GM18907 (cell line): ENCODE measurements at regions not wholly inside any gene's neighbourhood (a gene's known extent, or its start where the extent isn't known, plus 50 kb on each side); places are given as distances from the start of the nearest gene placed in this dataset.
"Not testable (repeated sequence)": the region's sequence is repeated elsewhere in the genome, so short reads cannot be mapped to it uniquely, and the experiment has no call there.

Source experiments
- ATAC-seq: cut with Tn5 transposase; IDR thresholded peaks from one replicate; pipeline ENCODE4 v1.9.1; 2021; ENCODE audit warnings: mild to moderate bottlenecking, moderate library complexity; ENCODE audit not compliant: unreplicated experiment

DNA sequence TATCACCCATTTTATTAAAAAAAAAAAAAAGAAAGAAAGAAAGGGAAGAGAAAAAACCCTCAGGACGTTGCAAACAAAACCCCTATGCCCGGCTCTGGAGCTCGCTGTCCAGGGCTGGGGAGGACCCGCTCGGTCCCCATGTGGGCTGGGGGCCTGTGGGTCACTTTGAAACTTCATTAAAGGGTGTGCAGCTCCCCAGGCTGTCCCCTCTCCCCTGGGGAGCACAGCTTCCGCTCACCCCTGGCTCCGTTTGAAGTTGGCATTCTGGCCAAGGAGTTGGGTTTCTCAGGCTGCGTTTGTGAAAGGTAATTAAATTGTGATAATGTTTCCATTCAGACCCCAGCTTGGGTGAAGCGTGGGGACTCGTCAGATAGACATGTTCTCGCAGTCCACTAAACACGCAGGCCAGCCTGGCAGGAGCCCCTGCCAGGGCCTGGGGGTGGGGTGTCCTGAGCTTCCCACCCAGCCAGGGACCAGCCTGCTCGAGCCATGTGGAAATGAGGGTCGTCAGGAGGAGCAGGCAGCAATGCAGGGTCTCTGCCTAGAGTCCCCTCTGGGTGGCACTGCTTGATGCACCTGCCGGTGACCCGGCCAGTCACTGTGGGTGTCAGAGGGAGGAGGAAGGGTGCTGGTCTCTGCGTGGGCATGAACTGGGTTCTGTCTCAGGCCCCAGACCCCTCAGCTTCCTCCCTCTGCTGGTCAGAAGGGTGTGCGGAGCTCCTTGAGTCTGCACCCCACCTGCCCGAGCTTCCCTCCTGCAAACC is 166.2 kb downstream of the INHBB start:
- no peak for ATAC-seq

DNA sequence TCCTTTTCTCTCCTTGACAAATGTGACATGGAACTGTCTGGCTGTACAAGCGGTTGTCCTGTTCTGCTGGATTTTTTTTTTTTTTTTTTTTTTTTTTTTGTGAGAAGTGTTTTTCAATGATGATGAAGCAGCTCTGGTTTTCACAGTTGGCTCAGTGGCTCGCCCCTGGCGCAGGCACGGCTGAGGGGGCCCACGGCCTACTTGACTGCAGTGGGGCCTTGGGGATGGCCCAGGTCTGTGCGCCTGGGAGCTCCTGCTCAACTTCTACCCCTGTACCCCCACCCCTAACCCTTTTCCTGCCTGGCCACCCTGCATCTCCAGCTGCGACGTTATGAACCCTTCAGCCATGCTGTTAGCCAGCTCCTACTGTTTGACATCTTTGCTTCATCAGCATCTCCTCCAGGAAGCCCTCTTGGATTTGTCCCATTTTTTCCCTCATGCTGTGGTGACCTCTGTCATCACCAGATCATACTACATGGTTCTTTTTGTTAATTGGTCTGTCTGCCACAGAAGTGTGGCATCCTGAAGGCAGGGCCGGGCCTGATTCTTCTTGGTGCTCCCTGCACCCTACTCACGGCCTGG is 167.9 kb downstream of the INHBB start:
- no peak for ATAC-seq

DNA sequence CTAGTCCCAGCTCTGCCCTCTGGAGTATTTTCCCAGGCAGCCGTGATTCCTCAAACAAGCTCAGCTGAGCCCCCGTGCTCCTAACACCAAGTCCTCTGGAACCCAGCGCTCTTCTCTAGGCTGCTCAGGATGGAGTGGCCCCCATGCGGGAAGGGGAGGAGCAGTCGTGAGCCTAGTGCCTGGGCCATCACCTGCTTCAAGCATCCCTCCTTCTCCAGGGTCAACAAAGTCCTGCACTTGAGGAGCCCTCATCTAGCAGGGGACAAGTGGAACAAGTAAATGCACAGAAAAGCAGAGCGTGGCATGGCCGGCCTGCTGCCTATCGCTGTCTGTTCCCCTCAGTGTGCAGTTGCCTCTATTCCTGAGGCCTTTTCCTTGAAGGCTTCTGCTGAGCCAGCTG is 168.6 kb downstream of the INHBB start:
- ATAC-seq: no peak

DNA sequence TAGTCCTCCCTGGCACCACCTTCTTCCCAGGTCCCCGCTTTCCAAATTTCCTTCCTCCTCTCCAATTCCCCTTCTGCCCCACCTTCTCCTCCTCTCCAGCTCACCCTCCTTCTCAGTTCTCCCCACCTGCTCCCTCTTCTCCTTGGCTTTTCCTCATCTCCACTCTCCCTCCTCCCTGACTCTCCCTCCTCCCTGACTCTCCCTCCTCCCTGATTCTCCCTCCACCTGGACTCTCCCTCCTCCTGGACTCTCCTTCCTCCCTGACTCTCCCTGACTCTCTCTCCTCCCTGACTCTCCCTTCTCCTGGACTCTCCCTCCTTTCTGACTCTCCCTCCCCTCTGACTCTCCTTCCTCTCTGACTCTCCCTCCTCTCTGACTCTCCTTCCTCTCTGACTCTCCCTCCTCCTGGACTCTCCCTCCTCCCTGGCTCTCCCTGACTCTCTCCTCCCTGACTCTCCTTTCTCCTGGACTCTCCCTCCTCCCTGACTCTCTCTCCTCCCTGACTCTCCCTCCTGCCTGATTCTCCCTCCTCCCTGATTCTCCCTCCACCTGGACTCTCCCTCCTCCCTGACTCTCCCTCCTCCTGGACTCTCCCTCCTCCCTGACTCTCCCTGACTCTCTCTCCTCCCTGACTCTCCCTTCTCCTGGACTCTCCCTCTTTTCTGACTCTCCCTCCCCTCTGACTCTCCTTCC is 169.3 kb downstream of the INHBB start:
- ATAC-seq: not testable (repeated sequence)

DNA sequence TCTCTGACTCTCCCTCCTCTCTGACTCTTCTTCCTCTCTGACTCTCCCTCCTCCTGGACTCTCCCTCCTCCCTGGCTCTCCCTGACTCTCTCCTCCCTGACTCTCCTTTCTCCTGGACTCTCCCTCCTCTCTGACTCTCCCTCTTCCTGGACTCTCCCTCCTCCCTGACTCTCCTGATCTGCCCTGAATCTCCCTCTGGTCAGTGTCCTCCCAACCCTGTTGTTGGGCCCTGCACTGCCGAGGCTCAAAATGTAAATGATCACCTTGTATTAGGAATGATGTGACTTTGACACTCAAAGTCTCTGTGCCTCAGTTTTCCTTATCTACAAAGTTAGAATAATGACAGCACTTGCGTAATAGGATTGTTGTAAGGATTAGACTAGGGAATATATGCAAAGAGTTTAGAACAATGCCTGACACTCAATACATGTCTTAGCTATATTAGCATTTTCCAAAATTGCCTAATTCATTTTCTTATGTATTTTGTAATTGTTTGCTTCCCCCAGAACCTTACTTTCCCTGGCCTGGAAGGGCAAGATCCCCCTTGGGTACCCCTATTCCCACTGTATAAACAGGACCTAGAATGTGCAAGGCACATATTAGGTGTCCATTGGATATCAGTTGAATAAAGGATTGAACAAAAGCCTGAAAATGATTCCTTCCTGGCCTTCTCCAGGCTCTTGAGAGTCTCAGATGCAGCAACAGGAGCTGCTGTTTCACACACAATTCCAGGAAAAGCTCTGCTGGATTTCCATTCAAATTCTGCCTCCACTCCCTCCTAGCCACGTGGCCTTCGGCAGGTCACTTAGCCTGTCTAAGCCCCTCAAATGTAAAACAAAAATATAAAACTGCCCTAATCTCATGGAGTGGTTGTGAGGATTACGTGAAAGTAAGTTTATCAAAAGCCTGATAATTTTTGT is 170.1 kb downstream of the INHBB start:
- no peak for ATAC-seq

DNA sequence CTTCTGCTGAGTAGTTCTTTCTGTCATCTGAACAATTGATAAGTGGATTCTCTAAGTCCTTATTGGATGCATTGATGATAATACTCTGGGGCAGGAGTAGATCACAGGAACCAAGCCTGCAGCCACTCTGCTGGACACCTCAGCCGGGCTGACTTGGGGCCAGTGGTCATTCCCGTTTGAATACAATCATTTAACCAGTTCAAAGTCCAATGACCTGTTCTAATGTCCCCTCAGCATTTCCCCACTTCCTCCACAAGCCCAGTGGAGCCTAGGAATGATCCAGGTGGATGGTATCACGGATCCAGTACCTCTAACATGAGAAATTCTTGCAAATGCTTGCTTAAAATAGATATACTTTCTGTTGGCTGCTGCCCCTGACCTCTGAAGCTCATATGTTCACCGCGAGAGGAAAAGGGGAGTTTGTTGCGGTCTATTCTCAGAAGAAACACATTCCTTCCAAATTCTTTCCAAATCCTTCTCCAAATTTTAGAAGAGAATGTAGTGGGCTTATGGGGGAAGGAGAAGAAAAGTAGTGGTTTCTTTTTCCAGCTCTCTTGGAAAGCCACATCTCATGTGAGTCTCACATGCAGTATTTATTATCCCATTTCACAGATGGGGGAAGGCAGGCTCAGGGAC is 170.9 kb downstream of the INHBB start:
- no peak for ATAC-seq

DNA sequence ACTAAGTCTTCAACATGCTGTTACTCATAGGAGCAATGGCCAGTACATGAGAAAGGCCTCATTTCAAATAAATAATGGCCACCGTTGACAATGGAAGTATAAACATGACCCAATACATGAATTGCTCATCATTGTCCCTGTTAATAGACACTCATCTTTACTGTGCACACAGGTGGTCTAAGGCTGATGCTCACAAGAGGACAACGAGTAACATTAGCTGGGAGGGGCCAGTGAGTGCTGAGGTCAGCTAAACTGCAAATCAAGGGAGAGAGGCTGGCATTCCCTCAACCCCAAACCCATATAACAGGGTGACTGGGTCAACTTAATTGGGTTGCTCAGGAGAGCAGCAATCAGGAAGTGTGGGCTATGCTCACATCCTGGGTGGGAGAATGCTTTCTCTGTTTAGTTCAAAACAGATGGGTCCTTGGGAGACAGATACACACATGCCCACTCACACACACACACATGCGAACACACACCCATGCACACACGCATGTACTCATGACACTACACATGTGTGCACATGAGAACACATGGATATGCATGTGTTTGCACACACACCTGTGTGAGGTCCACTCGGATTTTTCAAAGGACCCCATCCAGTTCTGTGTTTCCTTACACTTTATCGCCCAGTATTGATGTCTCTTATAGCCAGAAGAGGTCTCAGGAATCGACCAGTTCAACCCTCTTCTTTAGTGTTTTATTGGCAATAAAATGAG is 172.0 kb downstream of the INHBB start:
- ATAC-seq: no peak

DNA sequence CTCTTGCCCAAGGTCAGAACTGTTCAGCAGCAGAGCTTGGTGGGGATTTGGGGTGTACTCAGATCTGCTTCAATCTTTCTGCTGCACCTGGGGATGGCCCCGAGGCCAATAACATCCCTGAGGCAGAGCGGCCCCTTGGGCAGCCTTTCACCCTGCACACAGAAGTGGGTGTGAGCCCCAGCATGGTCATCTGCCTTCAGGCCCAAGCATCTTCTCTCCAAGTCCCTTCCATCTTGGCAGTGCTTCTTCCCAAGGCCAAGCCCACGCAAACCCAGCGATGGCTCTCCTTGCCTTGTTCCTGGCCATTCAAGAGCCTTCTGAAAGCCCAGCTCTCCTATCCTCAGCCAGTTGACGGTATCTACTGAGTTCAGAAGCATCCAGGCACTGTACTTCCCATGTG is 172.9 kb downstream of the INHBB start:
- ATAC-seq: no peak

DNA sequence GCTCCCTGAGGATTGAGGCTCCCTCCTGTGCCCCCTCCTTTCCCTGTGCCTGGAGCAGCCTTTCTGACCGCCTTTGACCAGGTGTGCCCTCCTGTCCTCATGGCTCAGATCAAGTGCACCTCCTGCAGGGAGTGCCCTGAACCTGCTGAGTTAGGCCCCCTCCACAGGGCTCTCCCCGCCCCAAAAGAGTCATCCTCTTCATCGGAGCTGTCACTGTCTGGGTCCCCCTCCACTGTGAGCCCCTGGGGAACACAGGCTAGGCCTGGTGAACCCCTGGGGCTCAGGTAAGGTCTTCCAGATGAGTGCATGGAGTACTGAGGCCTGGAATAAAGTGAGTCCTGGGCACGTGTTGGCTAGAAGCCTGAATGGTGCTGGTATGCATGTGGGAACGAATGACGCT is 173.5 kb downstream of the INHBB start:
- ATAC-seq: no peak

DNA sequence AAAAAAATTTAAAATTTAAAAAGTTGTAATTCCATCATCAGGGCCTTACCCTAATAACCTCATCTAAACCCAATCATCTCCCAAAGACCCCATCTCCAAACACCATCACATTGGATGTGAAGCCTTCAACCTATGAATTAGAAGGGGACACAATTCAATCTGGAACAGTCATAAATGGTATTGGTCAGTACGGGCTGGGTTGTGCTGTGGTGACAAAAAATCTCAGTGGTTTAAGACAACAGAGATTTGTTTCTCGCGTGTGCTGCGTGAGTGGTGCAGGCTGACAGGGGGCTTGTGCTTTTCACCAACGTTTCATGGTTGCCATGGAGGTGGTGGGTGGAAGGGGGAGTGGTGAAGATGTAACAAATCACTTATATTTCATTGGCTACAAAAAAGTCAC is 174.5 kb downstream of the INHBB start:
- ATAC-seq: no peak

DNA sequence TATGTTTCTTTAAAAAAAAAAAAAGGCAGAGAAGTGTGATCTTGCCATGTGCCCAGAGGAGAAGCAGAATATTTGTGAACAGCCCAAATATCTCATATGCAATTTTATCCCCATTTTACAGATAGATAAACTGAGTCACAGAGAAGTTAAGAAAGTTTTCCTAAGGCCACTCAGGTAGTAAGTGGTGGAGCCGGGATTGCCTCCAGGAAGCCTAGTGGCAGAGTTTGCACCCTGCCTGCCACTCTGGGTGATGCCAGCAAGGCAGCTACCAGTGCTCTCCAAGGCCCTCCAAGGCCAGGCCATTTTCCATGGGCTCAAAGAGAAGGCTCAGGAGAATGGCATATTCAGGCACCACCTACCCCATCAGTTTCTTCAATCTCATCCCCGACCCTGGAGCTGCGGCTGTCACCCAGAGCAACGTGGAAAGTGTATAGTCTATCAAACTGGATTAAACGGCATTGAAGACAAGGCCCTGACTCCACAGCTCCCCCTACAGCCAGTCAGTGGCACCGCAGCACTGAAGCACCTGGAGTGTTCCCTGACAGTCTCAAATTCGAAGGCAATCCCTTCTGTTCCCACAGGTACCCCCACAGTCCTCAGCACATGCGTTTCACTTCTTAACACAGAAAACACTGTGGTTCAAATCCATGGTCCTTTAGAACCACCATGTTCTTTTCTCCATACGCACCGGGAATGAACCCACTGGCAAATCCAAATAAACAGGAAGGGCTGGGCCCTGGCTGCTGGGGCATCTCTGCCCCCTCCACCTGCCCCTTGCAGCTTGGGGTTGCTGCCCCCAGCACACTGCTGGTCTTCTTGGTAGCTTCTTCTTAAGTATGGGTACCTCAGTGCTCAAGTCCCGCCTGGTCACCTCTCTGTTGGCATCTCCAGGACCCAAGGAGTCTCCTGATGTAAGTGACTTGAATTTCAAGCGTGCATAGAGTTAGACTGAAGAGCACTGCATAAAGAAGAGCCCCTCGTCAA is 175.3 kb downstream of the INHBB start:
- ATAC-seq: no peak

DNA sequence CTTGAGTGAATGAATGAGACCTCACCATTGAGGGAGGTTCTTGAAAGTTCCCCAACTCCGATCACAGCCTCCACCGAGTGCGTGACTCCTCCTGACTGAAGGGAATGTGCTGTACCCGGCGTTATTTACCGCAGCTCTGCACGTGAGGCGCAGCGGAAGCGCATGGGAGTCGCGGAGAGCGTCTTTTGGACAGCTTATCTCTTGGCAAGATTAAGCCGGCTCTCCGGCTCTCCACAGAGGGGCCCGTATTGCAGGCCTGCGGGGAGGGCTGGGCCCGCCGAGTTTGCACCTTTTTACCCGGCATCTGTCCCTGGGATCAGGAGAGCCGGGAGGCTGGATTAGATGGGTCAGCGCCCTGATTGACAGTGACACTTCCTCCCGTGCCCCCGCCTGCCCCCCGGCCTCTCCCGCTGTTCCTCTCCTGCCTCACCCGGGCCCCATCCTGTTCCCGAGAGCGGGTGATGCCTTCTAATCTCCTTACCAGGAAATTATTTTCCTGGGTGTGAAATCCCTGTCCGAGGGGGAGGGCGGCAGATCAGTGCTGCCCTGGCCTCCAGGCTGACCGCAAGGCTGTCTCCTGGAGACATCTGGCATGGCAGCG is 176.3 kb downstream of the INHBB start:
- ATAC-seq: no peak

DNA sequence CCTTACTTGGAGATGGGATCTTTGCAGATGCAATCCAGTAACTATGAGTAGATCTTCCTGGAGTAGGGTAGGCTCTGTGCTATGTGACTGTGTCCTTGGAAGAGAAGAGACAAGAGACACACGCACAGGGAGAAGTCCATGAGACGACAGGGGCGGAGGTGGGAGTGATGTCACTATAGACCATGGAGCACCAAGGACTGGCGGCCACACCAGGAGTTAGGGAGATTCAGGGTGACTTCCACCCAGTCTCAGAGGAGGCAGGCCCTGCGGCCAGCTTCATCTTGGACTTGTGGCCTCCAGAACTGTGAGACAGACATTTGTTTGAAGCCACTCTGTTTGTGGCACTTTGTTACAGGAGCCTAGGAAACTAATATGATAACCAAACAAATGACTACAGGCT is 177.8 kb downstream of the INHBB start:
- ATAC-seq: no peak

DNA sequence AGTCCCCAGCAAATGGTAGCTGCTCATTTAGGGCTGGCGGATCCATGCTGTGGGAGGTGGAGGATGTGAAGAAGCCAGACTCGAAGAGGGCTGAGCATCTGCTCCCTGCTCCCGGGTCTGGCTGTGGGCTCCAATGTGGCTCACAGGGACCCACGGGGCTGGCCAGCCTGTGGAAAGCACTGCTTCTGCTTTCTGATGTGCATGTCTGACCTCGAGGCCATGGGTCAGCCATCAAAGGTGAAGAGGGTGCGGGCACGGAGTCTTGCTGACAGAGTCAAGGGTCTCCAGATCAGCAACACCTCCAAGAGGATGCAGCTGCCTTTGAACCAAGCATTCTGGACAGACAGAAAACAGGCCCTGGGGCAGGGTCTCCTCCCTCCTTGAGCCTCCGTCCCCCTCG is 178.2 kb downstream of the INHBB start:
- no peak for ATAC-seq

DNA sequence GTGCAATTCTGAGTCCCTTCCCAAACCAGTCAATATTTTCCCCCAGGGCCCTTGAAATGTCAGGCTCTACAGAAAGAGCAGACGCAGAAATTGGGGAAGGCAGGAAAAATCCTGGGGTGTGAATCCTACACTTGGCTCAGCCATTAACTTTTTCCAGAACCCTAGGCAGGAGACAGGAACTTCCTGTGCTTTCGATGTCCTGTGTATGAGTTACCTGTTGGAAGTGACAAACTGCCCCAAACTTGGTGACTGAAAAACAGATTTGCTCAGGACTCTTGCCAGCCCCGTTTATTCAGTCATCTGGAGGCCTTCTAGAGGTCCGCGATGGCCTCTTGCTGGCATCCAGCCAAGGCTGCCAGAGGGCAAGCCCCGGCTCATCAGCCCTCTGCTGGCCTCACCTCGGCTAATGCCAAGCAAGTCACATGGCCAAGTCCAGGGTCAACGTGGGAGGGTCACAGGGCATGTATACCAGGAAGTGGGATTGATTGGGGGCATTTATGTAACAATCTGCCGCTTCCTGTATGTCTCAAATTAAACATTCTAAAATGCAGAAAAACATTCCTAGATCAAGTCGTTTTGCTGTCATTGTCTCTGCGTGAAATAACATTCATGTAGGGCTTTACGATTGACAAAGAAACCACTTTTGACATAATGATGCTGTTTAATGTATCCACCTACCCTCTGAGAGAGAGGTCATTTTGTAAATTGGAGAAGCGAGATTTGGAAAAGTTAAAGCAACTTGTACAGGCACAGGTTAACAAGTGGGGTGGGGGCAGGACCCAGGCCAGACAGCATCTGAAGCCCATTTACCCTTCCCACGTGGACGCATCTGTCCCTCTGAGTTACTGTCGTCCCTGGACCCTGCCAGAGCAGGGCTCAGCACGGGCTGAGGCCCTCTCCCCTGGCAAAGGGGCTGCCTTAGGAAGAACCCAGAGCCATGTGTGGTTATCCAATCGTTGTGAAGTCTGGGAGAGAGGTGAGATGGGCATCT is 179.4 kb downstream of the INHBB start:
- no peak for ATAC-seq

DNA sequence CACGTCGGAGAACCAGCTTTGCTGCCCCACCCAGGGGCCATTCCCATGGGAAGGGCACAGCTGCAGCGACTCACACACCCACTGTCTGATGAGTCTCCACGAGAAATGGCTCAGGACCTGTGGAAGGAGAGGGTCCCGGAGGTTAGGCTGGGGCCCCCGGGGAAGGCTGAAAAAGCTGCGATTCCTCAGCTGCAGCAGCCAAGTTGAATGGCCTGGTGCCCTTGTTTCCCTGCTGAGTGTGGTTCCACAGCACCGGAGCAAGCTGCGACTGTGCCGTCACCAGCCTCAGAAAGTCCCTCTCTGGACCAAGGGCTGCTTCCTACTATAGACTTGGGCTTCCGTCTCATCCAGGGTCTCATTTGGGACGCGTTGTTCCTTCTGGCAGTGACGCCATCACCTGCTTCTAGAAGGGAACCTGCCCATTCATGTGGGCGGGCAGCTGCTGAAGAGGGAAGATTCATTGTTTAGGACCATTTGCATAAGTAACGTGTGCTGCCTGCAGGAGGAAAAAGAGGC is 180.2 kb downstream of the INHBB start:
- ATAC-seq: no peak
